ENCODE measurements at regions not wholly inside any gene's neighbourhood (a gene's known extent, or its start where the extent isn't known, plus 50 kb on each side); places are given as distances from the start of the nearest gene placed in this dataset.

DNA sequence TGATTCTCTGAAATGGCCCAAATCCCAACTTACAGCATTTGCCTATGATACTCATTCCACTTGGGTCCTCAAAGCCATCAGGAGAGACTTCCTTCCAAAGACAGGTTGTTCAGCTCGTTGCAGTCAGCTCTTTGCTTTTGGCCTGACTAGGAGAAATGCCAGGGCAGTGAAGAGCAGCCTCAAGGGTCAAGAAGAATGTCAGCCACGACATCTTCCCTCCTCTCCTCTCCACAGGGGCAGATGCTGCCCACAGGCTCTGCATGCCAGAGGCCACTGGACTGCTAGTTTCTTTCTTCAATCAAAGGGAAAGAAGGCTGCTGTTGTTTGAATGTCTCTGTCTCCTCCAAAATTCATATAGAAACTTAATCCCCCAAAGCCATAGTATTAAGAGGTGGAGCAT lies 201.7 kb upstream of the PFN2 start:
- Histone ChIP-seq H3K79me1 (ENCODE audit: low read depth, low read length) (no peaks in the 10 kb centered on the region), H3K18ac (ENCODE audit: extremely low read depth, low read length) (no peak overlapping the region), H3K23ac (ENCODE audit: insufficient read length) (no peak overlapping the region), H2AK5ac (ENCODE audit: low read depth, low read length) (no peak overlapping the region), H3K4ac (replicated peaks; ENCODE audit: insufficient read length, low read depth, low read length) (no peak overlapping the region), H3K27ac (ENCODE audit: low read depth, low read length) (no peak overlapping the region), H3K23me2 (ENCODE audit: low read depth, low read length) (no peaks in the 10 kb centered on the region), H4K91ac (replicated peaks; ENCODE audit: insufficient read length, low read length) (no peak overlapping the region), H3K79me2 (ENCODE audit: control insufficient read depth in 1 of 2, insufficient read depth in 2 of 2, low read length in 2 of 2) (no peaks in the 10 kb centered on the region), H3K4me2 (ENCODE audit: insufficient read depth in 1 of 2, low read depth in 2 of 2, low read length in 2 of 2) (no peak overlapping the region), H2BK120ac (replicated peaks; ENCODE audit: low read depth, low read length) (no peak overlapping the region), H4K20me1 (replicated peaks in 1 of 2; ENCODE audit: control insufficient read depth in 1 of 2, insufficient read depth in 2 of 2, low read length in 2 of 2) (no peaks in the 10 kb centered on the region), H3K56ac (replicated peaks; ENCODE audit: insufficient read length, low read depth, low read length) (no peak overlapping the region), H3K27me3 (replicated peaks in 1 of 4; ENCODE audit: control insufficient read depth in 3 of 4, extremely low read depth in 1 of 4, insufficient read depth in 3 of 4, low read length in 3 of 4) (no peaks in the 10 kb centered on the region), H2AFZ (ENCODE audit: low read length) (no peak overlapping the region), H4K5ac (ENCODE audit: insufficient read length, low read depth, low read length) (no peak overlapping the region), H2BK20ac (ENCODE audit: low read length) (no peak overlapping the region), H3K4me1 (replicated peaks in 1 of 4; ENCODE audit: control insufficient read depth in 3 of 4, insufficient read depth in 4 of 4, low read length in 3 of 4) (no peaks in the 10 kb centered on the region), H3K9ac (replicated peaks in 1 of 4; ENCODE audit: extremely low read depth in 1 of 4, low read depth in 3 of 4, low read length in 3 of 4) (no peak overlapping the region), H3K4me3 (ENCODE audit: extremely low read depth in 1 of 4, insufficient read depth in 2 of 4, low read depth in 3 of 4, low read length in 4 of 4) (no peak overlapping the region), H2BK15ac (ENCODE audit: low read length) (no peak overlapping the region), H4K8ac (ENCODE audit: extremely low read depth, insufficient read depth, low read length) (no peak overlapping the region), H2BK12ac (ENCODE audit: low read depth, low read length) (no peak overlapping the region), H3K9me3 (ENCODE audit: insufficient read depth in 2 of 2, low read depth in 1 of 2, low read length in 1 of 2) (no peaks in the 10 kb centered on the region), H3K14ac (ENCODE audit: insufficient read length) (no peak overlapping the region), H2BK5ac (ENCODE audit: low read depth, low read length) (no peak overlapping the region), H3K36me3 (ENCODE audit: control insufficient read depth in 2 of 4, insufficient read depth in 4 of 4, low read length in 3 of 4) (no peaks in the 10 kb centered on the region)
- WGBS, 2 experiments (ENCODE audit: extremely low coverage in 1 of 2, insufficient coverage in 1 of 2, insufficient read length in 1 of 2, insufficient replicate concordance in 2 of 2, low coverage in 1 of 2, low lambda C conversion rate in 2 of 2, missing lambda C conversion rate in 1 of 2): 85% methylated on average over 2 of the region's 2 CpGs; no CpG with 5 or more reads in 1 of the 2 experiments
- DNase-seq (ENCODE audit: low read depth in 1 of 2, low spot score in 2 of 2): no peak
- TF ChIP-seq HDAC6 (IDR thresholded peaks at IDR 0.05; ENCODE audit: low read depth, low read length): no peak
- TF ChIP-seq RNF2 (IDR thresholded peaks at IDR 0.05; ENCODE audit: borderline replicate concordance, low read depth, low read length, missing control alignments, poor library complexity, severe bottlenecking): no peak
- TF ChIP-seq POLR2A (IDR thresholded peaks at IDR 0.05; ENCODE audit: control extremely low read depth in 1 of 2, low read depth in 2 of 2, low read length in 2 of 2): no peak
- TF ChIP-seq CREB1 (IDR thresholded peaks at IDR 0.05): no peak
- TF ChIP-seq CTCF (IDR thresholded peaks at IDR 0.05; ENCODE audit: control extremely low read depth in 1 of 3, insufficient read depth in 1 of 3, low read depth in 1 of 3, low read length in 3 of 3): no peak
- no peak for TF ChIP-seq CTBP2 (IDR thresholded peaks at IDR 0.05; ENCODE audit: borderline replicate concordance, insufficient read depth, insufficient read length, low read length)
- TF ChIP-seq, protein P1, sequence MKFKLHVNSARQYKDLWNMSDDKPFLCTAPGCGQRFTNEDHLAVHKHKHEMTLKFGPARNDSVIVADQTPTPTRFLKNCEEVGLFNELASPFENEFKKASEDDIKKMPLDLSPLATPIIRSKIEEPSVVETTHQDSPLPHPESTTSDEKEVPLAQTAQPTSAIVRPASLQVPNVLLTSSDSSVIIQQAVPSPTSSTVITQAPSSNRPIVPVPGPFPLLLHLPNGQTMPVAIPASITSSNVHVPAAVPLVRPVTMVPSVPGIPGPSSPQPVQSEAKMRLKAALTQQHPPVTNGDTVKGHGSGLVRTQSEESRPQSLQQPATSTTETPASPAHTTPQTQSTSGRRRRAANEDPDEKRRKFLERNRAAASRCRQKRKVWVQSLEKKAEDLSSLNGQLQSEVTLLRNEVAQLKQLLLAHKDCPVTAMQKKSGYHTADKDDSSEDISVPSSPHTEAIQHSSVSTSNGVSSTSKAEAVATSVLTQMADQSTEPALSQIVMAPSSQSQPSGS (IDR thresholded peaks at IDR 0.05; ENCODE audit: low read length): no peak
- POLR2A ChIA-PET (ENCODE audit: partially characterized antibody): no interaction called here
- FAIRE-seq: no peak
- CTCF ChIA-PET (ENCODE audit: partially characterized antibody): interaction anchor here (0.6 to 2.0 kb wide), 7 partner anchors 10 to 236 kb away, joined by 3 to 8 read pairs (median 5); no protein-coding TSS in a partner anchor
